Body of pancreas (tissue), 4 donors: ENCODE measurements at regions not wholly inside any gene's neighbourhood (a gene's known extent, or its start where the extent isn't known, plus 50 kb on each side); places are given as distances from the start of the nearest gene placed in this dataset.

Experiments
- ATAC-seq: fragments of 150-250 bp; one replicate; pipeline ENCODE4 v1.9.1; 2016
- DNase-seq, 4 donors: peaks; one replicate each; pipeline ENCODE4 v3.0.0-alpha.2; 2019
- H3K27ac ChIP-seq, 4 donors: fragments of 200-600 bp; sonication (generic); 1 replicate in 3 of 4; 2 replicates in 1 of 4; pipeline versions ENCODE4 v1.5.1 to v1.6.1; 2016 to 2019; ENCODE audit warnings: mild to moderate bottlenecking in 1 of 4, mixed read lengths in 1 of 4, moderate library complexity in 1 of 4
- H3K27me3 ChIP-seq, 2 donors: fragments of 200-600 bp; sonication (generic); one replicate each; pipeline ENCODE4 v1.6.0; 2016; ENCODE audit warnings: mild to moderate bottlenecking in 1 of 2
- H3K36me3 ChIP-seq, 2 donors: fragments of 200-600 bp; sonication (generic); replicated peaks in 1 of 2; 2 replicates each; pipeline ENCODE4 v1.5.1; 2016; ENCODE audit warnings: low read depth in 2 of 2; ENCODE audit not compliant: insufficient read depth in 1 of 2
- H3K4me1 ChIP-seq: fragments of 200-600 bp; sonication (generic); one replicate; pipeline ENCODE4 v1.6.0; 2016
- H3K4me3 ChIP-seq, 2 donors: fragments of 200-600 bp; sonication (generic); 1 replicate in 1 of 2; 2 replicates in 1 of 2; pipeline ENCODE4 v1.5.1; 2016 to 2019
- H3K9me3 ChIP-seq, 3 donors: fragments of 200-600 bp; sonication (generic); 1 replicate in 2 of 3; 2 replicates in 1 of 3; pipeline ENCODE4 v1.5.1; 2016
- CTCF ChIP-seq, 7 experiments: fragments of 450-650 bp in 4 of 7; fragments of 200-600 bp in 3 of 7; sonication (generic) in 3 of 7; IDR thresholded peaks; one replicate each; pipeline ENCODE4 v1.5.1; 2016 to 2019; ENCODE audit warnings: antibody characterized with exemption in 7 of 7
- POLR2A ChIP-seq, 3 donors: fragments of 450-650 bp; IDR thresholded peaks; one replicate each; pipeline ENCODE4 v1.6.1; 2016; ENCODE audit warnings: antibody characterized with exemption in 3 of 3, mild to moderate bottlenecking in 2 of 3
- WGBS, 2 donors: methylation state at CpG; one replicate each; pipeline ENCODE4 v1.1.5; 2017; 5-methylcytosine and 5-hydroxymethylcytosine counted together
- intact Hi-C: fragments of 100-400 bp; cut with DNase I; formaldehyde crosslinking; loops from one replicate; pipeline ENCODE4 v1.15.1; 2023

- Histone ChIP-seq H3K4me3 (no peak overlapping the region), H3K27me3 (no peaks in the 10 kb centered on the region), H3K9me3 (no peaks in the 10 kb centered on the region), H3K27ac (no peak overlapping the region), H3K36me3 (no peaks in the 10 kb centered on the region), H3K4me1 (peaks cover 9% of the 10 kb centered on the region)
- ATAC-seq = no peak
- intact Hi-C loops = no loop called here
- WGBS, 2 donors = 58 to 60% methylated on average over 3 of the region's 3 CpGs
- TF ChIP-seq POLR2A (IDR thresholded peaks at IDR 0.05) = no peak
- no peak for TF ChIP-seq CTCF (IDR thresholded peaks at IDR 0.05)
- no peak for DNase-seq
Observed at GRCh38 chr13:40042991-40043390, 387.5 kb downstream of the COG6 start.

GRCh38 chr13:40043764-40044163 is 388.3 kb downstream of the COG6 start:
- H3K4me3 ChIP-seq = no peak overlapping the region
- DNase-seq (no peak), ATAC-seq (no peak)
- H3K27ac ChIP-seq = no peak overlapping the region
- H3K36me3 ChIP-seq = no peaks in the 10 kb centered on the region
- WGBS, 2 donors = 50 to 52% methylated on average over 3 of the region's 3 CpGs
- TF ChIP-seq POLR2A (IDR thresholded peaks at IDR 0.05) (no peak), CTCF (IDR thresholded peaks at IDR 0.05) (no peak)
- H3K9me3 ChIP-seq = no peaks in the 10 kb centered on the region
- peaks cover 9% of the 10 kb centered on the region for H3K4me1 ChIP-seq
- intact Hi-C loops = no loop called here
- no peaks in the 10 kb centered on the region for H3K27me3 ChIP-seq

- H3K4me3 ChIP-seq = no peak overlapping the region
- no peaks in the 10 kb centered on the region for H3K9me3 ChIP-seq
- no peak for DNase-seq
- no peaks in the 10 kb centered on the region for H3K27me3 ChIP-seq
- no peaks in the 10 kb centered on the region for H3K36me3 ChIP-seq
- 93 to 96% methylated on average over 5 of the region's 5 CpGs for WGBS, 2 donors
- peaks cover 9% of the 10 kb centered on the region for H3K4me1 ChIP-seq
- no peak for ATAC-seq
- H3K27ac ChIP-seq = no peak overlapping the region
- intact Hi-C loops = no loop called here
- TF ChIP-seq CTCF (IDR thresholded peaks at IDR 0.05) (no peak), POLR2A (IDR thresholded peaks at IDR 0.05) (no peak)
Observed at GRCh38 chr13:40047322-40047771, 391.9 kb downstream of the COG6 start.

GRCh38 chr13:40048551-40048950 is 393.1 kb downstream of the COG6 start:
- no peaks in the 10 kb centered on the region for H3K27me3 ChIP-seq
- TF ChIP-seq POLR2A (IDR thresholded peaks at IDR 0.05) (no peak), CTCF (IDR thresholded peaks at IDR 0.05) (no peak)
- no peaks in the 10 kb centered on the region for H3K9me3 ChIP-seq
- no peak for DNase-seq
- H3K27ac ChIP-seq = no peak overlapping the region
- no peak for ATAC-seq
- H3K4me1 ChIP-seq = peaks cover 7% of the 10 kb centered on the region
- intact Hi-C loops = no loop called here
- 81 to 85% methylated on average over 5 of the region's 5 CpGs for WGBS, 2 donors
- H3K36me3 ChIP-seq = no peaks in the 10 kb centered on the region
- no peak overlapping the region for H3K4me3 ChIP-seq

GRCh38 chr13:40052954-40053353 is 397.5 kb downstream of the COG6 start:
- ATAC-seq (no peak), DNase-seq (no peak)
- Histone ChIP-seq H3K9me3 (no peaks in the 10 kb centered on the region), H3K36me3 (no peaks in the 10 kb centered on the region), H3K27me3 (no peaks in the 10 kb centered on the region), H3K27ac (no peak overlapping the region), H3K4me1 (peaks cover 15% of the 10 kb centered on the region), H3K4me3 (no peak overlapping the region)
- intact Hi-C loops = no loop called here
- no peak for TF ChIP-seq CTCF (IDR thresholded peaks at IDR 0.05)
- TF ChIP-seq POLR2A (IDR thresholded peaks at IDR 0.05) = no peak
